ENCODE measurements at regions not wholly inside any gene's neighbourhood (a gene's known extent, or its start where the extent isn't known, plus 50 kb on each side); places are given as distances from the start of the nearest gene placed in this dataset.

DNA sequence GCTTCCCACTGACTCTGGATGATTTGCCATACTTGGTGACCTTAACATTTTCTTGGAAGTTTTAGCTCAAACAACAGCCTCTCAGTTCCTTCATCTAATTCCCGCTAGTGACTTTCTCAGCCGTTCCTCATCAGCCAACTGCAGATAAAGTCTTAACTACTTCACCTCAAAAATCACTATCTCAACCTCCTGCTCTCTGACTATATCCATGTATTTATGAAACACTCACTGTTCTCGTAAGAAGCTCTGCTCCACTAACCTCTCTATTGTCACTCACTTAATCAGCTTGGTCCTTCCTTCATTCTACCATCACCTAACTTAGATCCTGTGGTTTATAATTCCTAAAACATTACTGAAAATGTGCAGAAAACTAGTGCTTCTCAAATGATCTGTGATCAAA is 1551.6 kb downstream of the MRPL39 start:
- DNase-seq: no peak

DNA sequence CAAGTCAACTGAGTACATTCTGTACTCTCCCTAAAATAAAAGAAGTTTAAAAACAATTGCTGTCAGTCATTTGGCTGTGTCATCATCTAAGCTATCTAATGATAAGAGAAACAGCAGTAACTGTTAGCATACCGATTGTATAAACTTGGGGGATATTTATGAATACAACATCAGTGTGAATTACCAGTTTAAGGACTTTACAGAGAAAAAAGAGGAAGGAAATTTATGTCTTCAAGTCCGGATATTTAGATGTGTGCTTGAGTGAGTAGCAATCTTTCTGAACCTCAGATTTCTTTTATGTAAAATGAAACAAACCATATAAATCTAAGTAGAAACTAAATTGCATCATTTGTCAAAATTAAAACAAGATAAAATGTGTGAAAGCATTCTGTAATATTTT is 1557.0 kb downstream of the MRPL39 start:
- no peak for DNase-seq

DNA sequence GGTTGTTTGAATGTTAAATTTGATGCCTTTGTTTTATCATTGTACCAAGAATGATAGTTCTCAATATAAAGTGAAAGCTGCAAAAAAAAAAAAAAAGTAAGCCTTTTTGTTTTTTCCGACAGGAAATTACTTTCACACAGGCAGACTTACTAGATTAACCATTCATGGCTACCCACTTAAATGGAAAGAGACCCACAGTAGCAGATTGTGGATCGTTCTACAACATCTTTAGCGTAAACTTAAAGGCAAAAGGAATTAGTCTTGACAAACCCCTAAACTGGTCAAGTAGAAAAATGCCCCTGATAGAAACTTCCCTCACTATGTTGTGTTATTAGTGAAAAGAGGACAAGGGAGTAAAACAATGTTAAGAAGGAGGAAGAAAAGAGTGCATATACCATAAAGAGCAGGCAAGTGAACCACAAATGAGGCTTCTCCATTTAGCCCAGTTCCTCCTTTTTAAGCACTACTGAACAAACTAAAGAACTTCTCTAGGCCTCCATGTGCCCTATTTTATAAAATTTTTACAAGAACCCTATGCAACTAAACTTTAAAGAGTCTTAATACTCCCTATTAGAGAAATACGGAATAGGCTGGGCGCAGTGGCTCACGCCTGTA is 1560.3 kb downstream of the MRPL39 start:
- DNase-seq: no peak

DNA sequence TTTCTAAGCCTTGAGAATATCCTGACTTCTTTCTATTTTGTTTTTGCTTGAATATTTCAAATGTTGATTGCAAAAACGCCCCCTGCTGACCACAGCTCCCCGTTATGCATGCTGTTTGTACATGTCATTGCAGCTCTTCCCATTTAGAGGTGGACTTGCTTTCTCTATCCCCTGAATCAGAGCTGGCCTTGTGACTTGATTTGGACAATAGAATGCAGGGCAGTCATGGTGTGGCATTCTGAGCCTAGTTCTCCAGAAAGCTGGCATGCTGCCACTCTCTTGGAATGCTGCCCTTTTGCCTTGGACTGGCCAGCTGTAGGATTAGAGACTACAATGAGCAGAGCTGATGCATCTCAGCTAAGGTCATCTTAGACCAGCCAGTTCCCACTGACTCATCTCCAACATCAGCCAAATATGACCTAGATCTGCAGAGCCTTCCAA is 1561.5 kb downstream of the MRPL39 start:
- peak; percentile 68 to 80 for DNase-seq

DNA sequence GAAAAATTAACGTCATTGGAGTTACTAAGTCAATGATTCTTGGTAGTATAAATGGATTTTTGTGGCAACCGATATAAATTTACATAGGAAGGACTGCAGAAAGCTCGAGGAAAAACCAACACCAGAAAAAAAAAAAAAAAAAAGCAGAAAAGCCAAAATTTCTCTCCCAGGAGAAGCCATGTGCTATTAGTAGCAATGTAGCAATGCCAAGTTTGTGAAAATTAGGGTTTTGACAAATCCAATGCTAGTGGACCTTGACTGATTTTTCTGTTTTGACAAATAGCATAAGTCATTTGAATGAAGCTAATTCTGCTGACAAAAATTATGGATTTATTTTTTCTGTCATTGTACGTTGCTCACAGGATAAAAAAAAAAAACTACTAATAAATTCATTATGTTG is 1561.9 kb downstream of the MRPL39 start:
- DNase-seq: no peak

DNA sequence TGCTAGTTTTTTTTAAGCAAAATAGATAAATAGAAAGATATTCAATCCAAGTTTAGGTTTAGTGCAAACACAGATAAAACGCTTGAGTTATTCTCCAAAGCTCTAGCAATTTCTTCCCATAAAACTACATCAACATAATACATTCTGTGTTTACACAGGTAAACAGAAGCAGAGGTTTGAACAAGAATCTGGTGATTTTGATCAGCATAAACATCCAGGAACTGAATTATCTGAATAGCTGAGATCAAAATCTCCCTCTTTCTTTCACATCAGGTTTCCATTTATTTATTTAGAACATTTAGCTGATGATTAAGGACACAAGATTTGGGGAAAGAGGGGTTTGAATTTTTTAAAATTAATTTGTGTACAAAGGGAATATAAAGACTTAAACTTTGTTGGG is 1564.6 kb downstream of the MRPL39 start:
- DNase-seq: no peak

DNA sequence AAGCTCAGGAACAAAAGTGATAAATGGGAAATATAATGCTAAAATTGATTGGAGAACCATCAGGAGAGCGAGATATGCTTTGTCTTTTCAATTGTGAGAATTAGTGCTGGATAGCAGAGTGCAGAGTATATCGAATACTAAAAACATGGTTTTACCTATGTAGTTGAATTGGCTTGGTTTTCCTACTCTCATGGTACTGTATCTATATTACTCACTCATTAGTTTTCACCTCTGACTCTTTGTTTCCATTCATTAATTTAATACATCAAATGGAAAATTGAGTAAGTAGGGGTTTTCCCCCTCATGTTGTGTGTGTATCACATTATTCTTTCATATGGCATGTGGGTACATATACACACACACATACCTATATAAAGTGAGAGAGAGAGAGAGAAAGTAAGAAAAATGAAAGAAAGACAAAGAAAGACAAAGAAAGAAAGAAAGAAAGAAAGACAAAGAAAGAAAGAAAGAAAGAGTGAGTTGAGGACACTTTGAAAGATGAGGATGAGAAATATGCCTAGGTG is 1574.5 kb downstream of the MRPL39 start:
- no peak for DNase-seq

DNA sequence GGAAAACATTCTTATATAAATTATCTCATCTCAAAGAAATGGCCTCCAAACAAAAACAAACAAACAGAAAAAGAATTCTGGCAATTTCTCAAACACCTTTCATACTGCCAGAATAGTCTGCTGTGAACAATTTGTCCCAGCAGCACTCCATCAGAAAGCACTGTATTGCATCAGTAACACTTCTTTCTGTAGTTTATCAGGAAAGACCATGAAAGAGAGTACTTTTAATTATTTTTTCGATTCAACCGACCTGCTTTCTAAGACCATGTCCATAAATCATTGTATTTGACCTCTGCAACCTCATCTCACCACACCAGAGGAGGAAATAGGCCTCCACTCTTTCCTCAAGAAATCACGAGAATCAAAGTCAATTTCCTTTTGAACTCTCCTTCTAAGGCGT is 1579.9 kb downstream of the MRPL39 start:
- DNase-seq: no peak

DNA sequence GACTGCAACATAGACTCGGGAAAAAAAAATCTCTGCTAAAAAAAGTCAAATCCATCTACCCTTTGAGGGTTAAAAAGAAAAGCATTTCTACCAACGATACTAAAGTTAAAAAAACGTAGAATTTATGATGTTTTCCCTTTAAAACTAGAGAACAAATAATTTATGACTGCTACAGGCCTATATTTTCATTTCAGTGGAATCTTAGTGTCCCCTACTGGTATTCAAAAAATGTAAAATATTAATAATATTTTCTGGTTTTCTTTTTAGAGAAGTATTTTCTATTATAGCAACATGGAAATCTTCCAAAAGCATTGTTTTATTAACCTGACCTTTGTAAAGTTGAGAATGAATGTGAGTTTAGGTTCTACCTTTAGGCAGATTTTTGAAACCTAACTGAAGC is 1582.2 kb downstream of the MRPL39 start:
- no peak for DNase-seq

DNA sequence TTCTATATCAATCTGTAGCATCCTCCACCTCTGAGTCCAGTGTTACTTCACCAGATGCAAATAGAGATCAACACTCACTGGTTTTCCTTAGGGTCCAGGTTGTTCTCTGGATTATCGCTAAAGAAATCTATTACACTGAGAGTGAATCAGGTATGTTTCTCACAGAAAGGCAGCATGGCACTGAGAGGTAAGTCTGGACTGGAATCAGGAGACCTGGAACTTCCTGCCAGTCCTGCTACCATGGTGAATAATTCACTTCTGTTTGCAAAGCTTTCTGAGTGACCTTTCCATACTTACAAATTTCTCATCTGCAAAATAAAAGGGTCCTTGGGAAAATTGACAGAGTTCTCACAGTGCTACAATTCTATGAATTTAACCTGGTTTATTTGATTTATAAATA is 1583.3 kb downstream of the MRPL39 start:
- peak; percentile 2 to 28 for DNase-seq

DNA sequence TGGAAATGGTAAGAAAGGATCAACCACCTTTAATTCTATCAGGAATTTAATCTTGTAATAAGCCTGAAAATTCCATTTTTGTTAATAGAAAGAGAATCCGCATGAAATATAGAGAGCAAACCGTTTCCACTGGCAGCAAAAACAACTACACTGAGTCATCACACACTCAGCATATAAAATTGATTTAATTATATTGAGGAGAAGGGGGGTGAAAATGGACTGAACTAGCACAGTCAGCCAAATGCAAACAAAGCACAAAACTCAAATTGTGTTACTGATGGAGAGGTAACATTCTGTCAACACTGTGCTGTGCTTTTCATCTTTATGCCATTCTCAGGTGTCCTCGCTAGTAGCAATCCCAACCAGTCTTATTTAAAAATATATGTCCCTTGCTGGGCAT is 1583.9 kb downstream of the MRPL39 start:
- no peak for DNase-seq

DNA sequence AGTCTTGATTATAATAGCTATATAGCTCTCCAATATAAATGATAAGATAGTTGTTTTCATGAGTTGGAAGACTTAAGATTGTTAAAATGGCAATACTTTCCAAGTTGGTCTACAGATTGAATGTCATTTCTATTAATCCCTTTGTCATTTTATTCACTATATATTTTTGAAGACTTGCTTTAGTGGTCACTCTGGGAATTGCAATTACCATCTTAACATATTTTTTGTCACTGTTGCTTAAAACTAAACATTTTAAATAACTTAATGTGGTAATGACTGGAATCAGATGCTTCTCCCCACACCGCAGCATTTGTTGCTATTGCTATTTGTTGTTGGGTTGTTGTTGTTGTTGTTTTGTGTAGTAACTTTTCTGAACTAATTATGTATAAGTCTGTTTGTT is 1592.9 kb downstream of the MRPL39 start:
- no peak for DNase-seq

DNA sequence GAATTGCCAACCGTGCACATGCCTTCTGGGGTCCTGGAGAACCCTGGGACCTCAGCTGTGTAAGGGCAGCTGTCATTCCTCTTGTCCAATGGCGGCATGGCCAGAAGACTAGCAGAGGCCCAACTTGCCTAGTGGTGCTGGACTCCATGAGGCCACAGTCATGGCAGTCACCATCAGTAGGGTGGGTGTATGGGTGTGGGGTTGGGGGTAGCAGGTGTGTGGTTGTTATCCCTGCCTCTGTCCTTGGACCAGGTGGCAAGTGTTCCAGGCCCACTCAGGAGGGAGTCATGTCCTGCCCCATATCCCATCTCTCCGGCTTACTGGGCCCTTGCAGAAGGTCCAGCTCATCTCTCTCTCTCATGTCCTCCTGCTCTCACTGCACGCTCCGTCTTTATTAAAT is 1596.2 kb downstream of the MRPL39 start:
- no peak for DNase-seq

DNA sequence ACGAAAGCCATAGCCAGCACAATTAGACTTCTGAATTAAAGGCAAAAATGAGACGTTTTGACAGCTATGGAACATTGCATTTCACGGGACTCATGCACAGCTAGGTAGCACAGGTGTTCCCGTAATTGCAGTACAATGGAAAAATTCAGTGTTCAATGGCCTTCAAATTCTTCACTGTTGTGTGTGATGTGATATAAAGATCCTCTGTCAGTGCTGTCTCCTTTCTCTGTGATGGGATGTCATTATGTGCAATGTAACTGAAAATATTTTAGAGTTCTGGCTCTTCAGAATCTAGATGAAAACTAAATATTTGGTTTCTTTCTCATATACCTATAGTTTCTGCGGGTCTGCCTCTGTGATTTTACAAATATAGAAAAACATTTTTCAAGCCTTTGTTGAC is 1599.7 kb downstream of the MRPL39 start:
- no peak for DNase-seq

DNA sequence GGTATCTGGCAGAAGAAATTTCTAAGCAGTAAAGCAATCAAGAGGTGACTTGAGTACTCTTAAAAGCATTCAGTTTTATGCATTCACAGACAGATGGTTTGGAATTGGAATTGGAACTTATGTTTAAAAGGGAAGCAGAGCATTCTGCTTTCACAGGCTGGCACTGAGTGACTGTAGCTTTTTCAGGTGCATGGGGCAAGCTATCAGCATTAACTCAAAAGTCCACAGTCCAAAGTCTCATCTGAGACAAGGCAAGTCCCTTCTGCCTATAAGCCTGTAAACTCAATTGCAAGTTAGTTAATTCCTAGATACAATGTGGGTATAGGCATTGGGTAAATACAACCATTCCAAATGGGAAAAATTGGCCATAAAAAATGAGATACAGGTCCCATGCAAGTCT is 1620.3 kb downstream of the MRPL39 start:
- no peak for DNase-seq

DNA sequence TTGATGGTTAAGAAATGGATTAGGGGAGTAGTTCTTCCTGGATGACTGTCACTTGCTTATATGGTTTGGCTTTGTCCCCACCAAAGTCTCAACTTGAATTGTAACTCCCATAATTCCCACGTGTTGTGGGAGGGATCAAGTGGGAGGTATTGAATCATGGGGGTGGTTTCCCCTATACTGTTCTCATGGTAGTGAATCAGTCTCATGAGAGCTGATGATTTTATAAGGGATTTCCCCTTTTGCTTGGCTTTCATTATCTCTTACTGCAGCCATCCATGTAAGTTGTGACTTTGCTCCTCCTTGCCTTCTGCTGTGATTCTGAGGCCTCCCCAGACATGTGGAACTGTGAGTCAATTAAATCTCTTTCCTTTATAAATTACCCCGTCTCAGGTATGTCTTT is 1621.1 kb downstream of the MRPL39 start:
- DNase-seq: no peak

DNA sequence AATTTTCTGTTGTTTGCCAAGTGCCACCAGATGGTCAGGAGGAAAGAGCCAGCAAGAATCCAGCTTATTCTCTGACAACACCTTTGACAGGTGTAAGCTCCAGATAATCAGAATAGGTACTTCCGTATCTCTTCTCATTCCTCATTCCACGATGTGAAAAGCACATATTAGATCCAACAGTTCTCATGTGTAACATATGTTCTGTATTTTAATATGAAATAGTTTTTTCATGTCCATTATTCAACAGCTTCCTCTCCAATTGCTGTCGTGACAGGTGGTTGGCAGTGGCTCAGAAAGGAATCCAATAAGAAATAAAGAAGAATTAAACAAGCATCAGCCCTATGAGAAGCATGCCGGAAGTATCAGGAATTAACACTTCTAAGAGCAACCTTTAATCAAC is 1624.7 kb downstream of the MRPL39 start:
- DNase-seq: no peak

DNA sequence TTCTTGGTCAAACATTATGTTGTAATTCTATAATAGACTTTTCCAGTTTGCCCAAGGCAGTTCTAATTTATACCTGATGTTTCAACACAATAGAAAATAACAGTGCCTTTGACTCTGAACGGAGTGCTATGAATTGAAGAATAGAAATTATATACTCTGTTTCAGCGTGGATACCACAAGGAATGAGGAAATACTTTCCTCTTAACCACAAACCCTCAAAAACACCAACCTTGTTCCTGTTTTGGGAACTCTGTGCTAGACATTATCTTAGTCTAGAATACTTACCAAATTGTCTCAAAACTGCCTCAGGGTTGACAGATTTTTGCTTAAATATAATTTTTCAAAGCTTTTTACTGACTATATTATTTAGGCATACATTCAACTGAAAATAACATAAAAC is 1629.3 kb downstream of the MRPL39 start:
- DNase-seq: no peak

DNA sequence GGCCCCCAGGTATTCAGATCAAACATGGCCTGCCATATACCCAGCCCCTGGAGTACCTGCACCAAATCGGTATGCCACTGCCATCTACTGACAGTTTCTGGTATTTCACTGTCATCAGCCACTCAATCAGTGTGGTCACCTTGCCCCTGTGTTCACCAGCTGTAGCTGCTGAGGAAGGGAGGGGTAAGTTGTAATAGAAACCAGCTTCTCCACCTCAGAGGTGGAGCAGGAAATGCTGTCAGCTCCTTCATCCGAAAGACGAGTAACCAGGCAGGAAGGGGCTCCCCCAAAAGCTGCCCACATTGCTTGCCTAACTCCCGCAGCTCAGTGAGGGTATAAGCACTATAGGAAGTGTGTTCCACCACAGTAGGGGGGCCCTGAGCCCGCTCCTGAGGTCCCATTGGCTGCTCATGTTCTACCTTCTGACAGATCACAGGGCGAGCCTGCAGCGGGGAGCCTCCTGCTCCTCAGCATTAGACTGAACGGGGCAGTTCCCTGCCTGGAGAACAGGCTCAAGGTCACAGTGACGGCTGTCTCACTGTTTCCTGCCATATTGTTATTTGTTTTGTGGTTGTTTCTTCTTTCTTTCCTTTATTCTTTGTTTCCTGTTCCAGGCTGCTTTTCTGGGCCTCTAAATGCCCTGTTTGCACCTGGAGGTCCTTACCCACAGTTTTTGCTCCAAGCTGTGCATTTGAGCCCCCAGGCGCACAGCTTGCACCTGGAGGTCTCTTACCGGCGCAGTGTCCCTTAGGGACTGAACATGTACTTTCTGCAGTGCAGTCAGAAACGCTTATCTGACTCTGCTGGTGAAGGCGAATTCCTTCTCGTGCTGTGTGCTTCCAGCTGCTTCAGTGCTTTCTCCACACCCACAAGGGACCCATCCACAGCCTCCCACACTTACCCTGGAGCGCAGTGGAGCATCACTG is 1638.3 kb downstream of the MRPL39 start:
- peak; percentile 87 to 88 for DNase-seq

DNA sequence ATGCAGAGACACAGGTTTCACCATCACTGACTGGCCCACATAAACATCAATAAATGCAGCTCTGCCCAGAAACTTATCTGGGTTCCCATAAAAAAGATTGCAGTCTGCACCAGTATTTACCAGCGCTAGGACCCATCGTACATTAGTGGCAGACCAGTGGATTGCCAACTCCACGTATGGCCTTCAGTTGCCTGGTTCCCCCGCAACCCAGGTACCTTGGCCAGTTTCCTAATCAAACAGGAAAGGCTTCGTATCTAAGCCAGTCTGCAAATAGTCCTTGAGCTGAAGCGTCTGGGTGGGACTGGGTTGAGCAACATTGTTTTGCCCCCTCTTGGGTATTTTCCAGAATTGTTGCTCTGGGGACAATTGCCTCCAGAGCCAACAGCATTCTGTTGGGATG is 1639.3 kb downstream of the MRPL39 start:
- peak; percentile 36 to 58 for DNase-seq

DNA sequence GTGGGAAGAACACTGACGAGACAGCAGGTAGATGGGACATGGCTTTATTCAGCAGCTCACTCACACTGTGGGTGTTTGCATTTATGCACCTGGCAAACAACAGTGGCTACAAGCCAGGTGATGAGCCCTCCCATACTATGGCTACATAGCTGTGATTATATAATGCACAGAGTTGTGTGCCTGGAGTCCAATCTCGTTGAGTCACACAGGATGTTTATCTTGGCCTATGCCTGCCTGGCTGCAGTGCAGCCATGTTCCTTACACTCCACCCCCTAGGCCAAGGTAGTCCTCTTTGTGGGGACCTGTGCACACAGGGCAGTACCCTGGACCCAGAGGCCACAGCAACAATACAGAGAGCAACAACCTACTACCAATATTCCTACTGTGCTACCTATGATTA is 1643.8 kb downstream of the MRPL39 start:
- peak; percentile 69 to 81 for DNase-seq

DNA sequence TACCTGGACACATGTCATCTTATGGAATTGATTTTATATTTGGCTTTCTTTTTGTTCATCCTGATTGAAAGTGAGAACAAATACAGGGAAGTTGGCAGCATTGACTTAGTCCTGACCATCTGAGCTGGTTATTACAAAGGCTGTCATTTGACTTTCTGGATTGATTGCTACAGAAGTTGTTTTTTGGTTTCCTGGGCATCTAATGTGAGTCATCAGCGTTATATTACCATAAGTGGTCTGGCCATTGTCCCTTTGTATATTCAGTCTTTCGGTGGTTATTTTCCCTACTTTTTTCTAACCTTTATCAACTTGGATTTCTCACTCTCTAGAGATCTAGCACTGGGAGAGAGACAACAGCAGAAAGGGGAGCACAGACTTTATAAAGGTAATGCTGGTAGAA is 1646.5 kb downstream of the MRPL39 start:
- DNase-seq: no peak

DNA sequence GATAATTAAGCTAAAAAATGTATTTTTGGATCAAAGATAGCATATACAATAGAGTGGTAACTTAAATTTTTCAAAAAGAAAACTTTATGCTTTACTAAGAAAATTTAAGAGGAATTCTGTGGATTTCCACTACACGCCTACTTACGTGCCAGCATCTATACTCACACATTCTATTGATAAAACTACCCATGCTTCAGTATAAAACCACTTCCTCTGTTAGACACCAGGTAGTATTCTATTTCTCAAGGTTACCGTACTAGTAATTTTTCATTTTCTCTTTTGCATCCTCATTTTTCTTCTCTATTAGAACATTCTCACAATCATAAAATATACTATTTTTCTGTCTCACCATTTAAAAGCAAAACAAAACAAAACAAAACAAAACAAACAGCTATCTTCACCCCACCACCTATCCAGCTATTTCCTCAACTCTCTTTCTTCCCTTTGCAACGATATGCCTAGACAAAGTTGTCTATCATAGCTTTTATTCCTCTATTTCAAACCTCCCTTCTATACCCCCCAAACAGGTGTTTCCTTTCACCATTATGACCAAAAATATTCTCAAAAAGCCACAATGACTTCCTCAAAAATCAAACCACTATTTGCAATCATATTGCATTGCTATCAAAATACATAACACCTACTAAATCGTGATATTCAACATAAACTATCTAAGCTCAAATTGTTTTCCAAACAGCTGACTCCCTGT is 1652.0 kb downstream of the MRPL39 start:
- no peak for DNase-seq

DNA sequence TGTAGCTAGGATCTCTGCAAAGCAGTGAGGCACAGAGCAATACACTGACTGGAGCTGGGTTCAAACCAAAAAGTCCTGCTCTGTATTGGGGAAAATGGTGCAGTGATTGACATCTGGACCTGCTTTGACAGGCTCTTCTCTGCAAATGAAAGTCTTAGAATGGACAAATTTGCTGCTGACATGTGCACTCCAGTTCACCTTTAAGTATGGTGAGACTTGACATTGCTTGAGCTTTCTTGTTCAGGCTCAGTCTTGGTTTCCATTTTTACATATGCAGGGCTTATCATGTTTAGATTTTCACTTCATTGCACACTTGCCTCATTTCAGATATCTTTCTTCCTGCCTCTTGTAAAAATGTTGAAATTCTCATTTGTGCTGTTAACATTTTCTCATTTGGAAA is 1655.0 kb downstream of the MRPL39 start:
- DNase-seq: no peak

All from SHP77 (cell line).